Common myeloid progenitor, CD34-positive (primary cell): ENCODE measurements at regions not wholly inside any gene's neighbourhood (a gene's known extent, or its start where the extent isn't known, plus 50 kb on each side); places are given as distances from the start of the nearest gene placed in this dataset.
"Not testable (repeated sequence)": the region's sequence is repeated elsewhere in the genome, so short reads cannot be mapped to it uniquely, and the experiment has no call there.

ENCODE experiments used
- CTCF ChIA-PET: fragments of 350-600 bp; sonication (Branson Sonifier 250); formaldehyde crosslinking; loops from one replicate; lab custom pipeline; 2021; ENCODE audit warnings: antibody characterized with exemption; lab: Charles Lee
- POLR2A ChIA-PET: fragments of 350-600 bp; sonication (Branson Sonifier 250); formaldehyde crosslinking; loops from one replicate; lab custom pipeline; 2021; ENCODE audit warnings: antibody characterized with exemption; lab: Charles Lee
- DNase-seq, 3 donors: peaks; one replicate each; pipeline versions ENCODE4 v3.0.0 to v3.0.0-alpha.2; 2013
- H3K27ac ChIP-seq, 2 experiments: 1 replicate in 1 of 2; 2 replicates in 1 of 2; pipeline ENCODE4 v1.7.0; 2013; ENCODE audit warnings: inconsistent platforms in 2 of 2, low read length in 2 of 2, mild to moderate bottlenecking in 2 of 2, low read depth in 1 of 2, moderate library complexity in 1 of 2; ENCODE audit not compliant: severe bottlenecking in 2 of 2, insufficient read depth in 1 of 2, poor library complexity in 1 of 2
- H3K27me3 ChIP-seq, 5 experiments: replicated peaks in 2 of 5; 1 replicate in 3 of 5; 2 replicates in 2 of 5; pipeline versions ENCODE4 v1.6.1 to v1.7.0; 2013; ENCODE audit warnings: low read length in 4 of 5, mild to moderate bottlenecking in 2 of 5, moderate library complexity in 2 of 5, inconsistent platforms in 1 of 5; ENCODE audit not compliant: insufficient read depth in 5 of 5, control insufficient read depth in 4 of 5
- H3K36me3 ChIP-seq, 4 experiments: 1 replicate in 2 of 4; 2 replicates in 2 of 4; pipeline versions ENCODE4 v1.6.1 to v1.7.0; 2013; ENCODE audit warnings: low read length in 3 of 4, control low read depth in 1 of 4, mild to moderate bottlenecking in 1 of 4; ENCODE audit not compliant: control insufficient read depth in 4 of 4, insufficient read depth in 4 of 4
- H3K4me1 ChIP-seq, 4 experiments: 1 replicate in 3 of 4; 2 replicates in 1 of 4; pipeline versions ENCODE4 v1.6.1 to v1.7.1; 2013; ENCODE audit warnings: low read length in 3 of 4, mild to moderate bottlenecking in 3 of 4, control low read depth in 1 of 4, inconsistent platforms in 1 of 4, moderate library complexity in 1 of 4; ENCODE audit not compliant: control insufficient read depth in 4 of 4, insufficient read depth in 4 of 4; ENCODE audit errors: control extremely low read depth in 1 of 4
- H3K4me3 ChIP-seq, 7 experiments: 1 replicate in 4 of 7; 2 replicates in 3 of 7; pipeline versions ENCODE4 v1.5.1 to v1.7.0; 2013; ENCODE audit warnings: mild to moderate bottlenecking in 7 of 7, low read length in 6 of 7, moderate library complexity in 6 of 7, inconsistent platforms in 2 of 7, low read depth in 2 of 7, control low read depth in 1 of 7; ENCODE audit not compliant: insufficient read depth in 4 of 7, control insufficient read depth in 1 of 7; ENCODE audit errors: extremely low read depth in 1 of 7
- H3K9me3 ChIP-seq, 5 experiments: 1 replicate in 4 of 5; 2 replicates in 1 of 5; pipeline versions ENCODE4 v1.6.1 to v1.7.1; 2013; ENCODE audit warnings: low read length in 4 of 5, mild to moderate bottlenecking in 2 of 5, inconsistent platforms in 1 of 5, low read depth in 1 of 5, moderate library complexity in 1 of 5; ENCODE audit not compliant: control insufficient read depth in 4 of 5, insufficient read depth in 2 of 5; ENCODE audit errors: control extremely low read depth in 1 of 5
- WGBS: methylation state at CpG from one replicate; pipeline ENCODE4 v1.1.5; 2013; ENCODE audit not compliant: insufficient coverage; 5-methylcytosine and 5-hydroxymethylcytosine counted together

DNA sequence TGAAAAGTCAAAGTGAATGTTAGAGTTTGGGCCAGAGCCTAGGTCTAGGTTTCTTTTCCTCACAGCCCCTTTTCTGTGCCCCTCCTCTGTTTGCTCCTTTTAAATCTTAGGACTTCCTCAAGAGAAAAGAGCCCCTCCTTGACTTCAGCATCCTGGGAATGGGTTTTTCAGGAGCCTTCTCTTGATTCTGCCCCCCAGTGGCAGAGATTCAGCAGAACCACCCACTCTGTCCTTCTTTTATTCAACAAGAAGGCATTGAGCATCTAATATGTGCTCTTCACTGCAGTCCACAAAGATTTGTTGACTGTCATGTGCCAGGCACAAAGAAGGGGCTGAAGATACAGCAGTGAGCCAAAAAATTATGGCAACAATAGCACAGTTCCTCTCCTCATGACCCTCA, 270.8 kb upstream of the CDH5 start:
- ChIA-PET CTCF (interaction anchor here (0.6 kb wide), 1 partner anchor 1827 kb away, joined by 3 read pairs; no protein-coding TSS in a partner anchor), POLR2A (no interaction called here)
- Histone ChIP-seq H3K4me3 (no peak overlapping the region), H3K27me3 (peaks cover 0 to 5% (median 0%) of the 10 kb centered on the region in 5 experiments), H3K4me1 (no peaks in the 10 kb centered on the region), H3K9me3 (no peaks in the 10 kb centered on the region), H3K36me3 (no peaks in the 10 kb centered on the region), H3K27ac (no peak overlapping the region)
- no peak for DNase-seq

- ChIA-PET CTCF (no interaction called here), POLR2A (no interaction called here)
- no peak for DNase-seq
- 92% methylated on average over 1 of the region's 4 CpGs for WGBS
- Histone ChIP-seq H3K27ac (no peak overlapping the region), H3K27me3 (peaks cover 0 to 5% (median 0%) of the 10 kb centered on the region in 5 experiments), H3K4me1 (no peaks in the 10 kb centered on the region), H3K36me3 (no peaks in the 10 kb centered on the region), H3K9me3 (no peaks in the 10 kb centered on the region), H3K4me3 (no peak overlapping the region)
These were observed 273.3 kb upstream of the CDH5 start for GRCh38 chr16:66093191-66093590.

GRCh38 chr16:66091471-66091891, 275.0 kb upstream of the CDH5 start:
- H3K27ac ChIP-seq: no peak overlapping the region
- ChIA-PET POLR2A (no interaction called here), CTCF (no interaction called here)
- no peak for DNase-seq
- H3K36me3 ChIP-seq: no peaks in the 10 kb centered on the region
- peaks cover 0 to 3% (median 0%) of the 10 kb centered on the region in 5 experiments for H3K27me3 ChIP-seq
- no peak overlapping the region for H3K4me3 ChIP-seq
- H3K9me3 ChIP-seq: no peaks in the 10 kb centered on the region
- H3K4me1 ChIP-seq: no peaks in the 10 kb centered on the region

GRCh38 chr16:66088681-66089080, 277.8 kb upstream of the CDH5 start:
- POLR2A ChIA-PET: no interaction called here
- CTCF ChIA-PET: no interaction called here
- Histone ChIP-seq H3K27me3 (no peaks in the 10 kb centered on the region), H3K27ac (no peak overlapping the region), H3K4me1 (no peaks in the 10 kb centered on the region), H3K9me3 (peaks cover 0 to 2% (median 0%) of the 10 kb centered on the region in 5 experiments), H3K4me3 (no peak overlapping the region), H3K36me3 (no peaks in the 10 kb centered on the region)
- DNase-seq: no peak
- WGBS: 96% methylated on average over 4 of the region's 6 CpGs

- DNase-seq: no peak
- H3K27ac ChIP-seq: no peak overlapping the region
- H3K9me3 ChIP-seq: peaks cover 0 to 2% (median 0%) of the 10 kb centered on the region in 5 experiments
- ChIA-PET CTCF (no interaction called here), POLR2A (no interaction called here)
- H3K4me3 ChIP-seq: no peak overlapping the region
- H3K36me3 ChIP-seq: no peaks in the 10 kb centered on the region
- no peaks in the 10 kb centered on the region for H3K27me3 ChIP-seq
- H3K4me1 ChIP-seq: no peaks in the 10 kb centered on the region
These were observed 279.2 kb upstream of the CDH5 start for GRCh38 chr16:66087308-66087707.

GRCh38 chr16:66085651-66086050, 280.8 kb upstream of the CDH5 start:
- POLR2A ChIA-PET: no interaction called here
- no peak overlapping the region for H3K4me3 ChIP-seq
- H3K36me3 ChIP-seq: no peaks in the 10 kb centered on the region
- no peaks in the 10 kb centered on the region for H3K4me1 ChIP-seq
- H3K9me3 ChIP-seq: peaks cover 0 to 2% (median 0%) of the 10 kb centered on the region in 5 experiments
- no peaks in the 10 kb centered on the region for H3K27me3 ChIP-seq
- H3K27ac ChIP-seq: no peak overlapping the region
- DNase-seq: no peak
- CTCF ChIA-PET: no interaction called here
- 98% methylated on average over 5 of the region's 5 CpGs for WGBS

- H3K9me3 ChIP-seq, H3K4me1 ChIP-seq, DNase-seq, POLR2A ChIA-PET, H3K4me3 ChIP-seq, H3K27ac ChIP-seq, H3K27me3 ChIP-seq, H3K36me3 ChIP-seq, CTCF ChIA-PET: not testable (repeated sequence)
- no CpG with 5 or more reads among the region's 2 CpGs for WGBS
These were observed 281.8 kb upstream of the CDH5 start for GRCh38 chr16:66084731-66085130.
